SKM-1 (cell line): ENCODE measurements at regions not wholly inside any gene's neighbourhood (a gene's known extent, or its start where the extent isn't known, plus 50 kb on each side); places are given as distances from the start of the nearest gene placed in this dataset.

Experiments
- DNase-seq: peaks from one replicate; lab custom pipeline; 2025; ENCODE audit not compliant: unreplicated experiment; lab: John Stamatoyannopoulos, UW

- peak; percentile 21 for DNase-seq
Observed at GRCh38 chr6:109235481-109236038, 140.3 kb downstream of the CEP57L1 start.

- DNase-seq = no peak
Observed at GRCh38 chr6:109230453-109230852, 135.1 kb downstream of the CEP57L1 start.

- DNase-seq = no peak
Observed at GRCh38 chr6:109229536-109229935, 134.2 kb downstream of the CEP57L1 start.

GRCh38 chr6:109227646-109228045, 132.3 kb downstream of the CEP57L1 start:
- no peak for DNase-seq

- no peak for DNase-seq
Observed at GRCh38 chr6:109226353-109226752, 131.0 kb downstream of the CEP57L1 start.

GRCh38 chr6:109225946-109226345, 130.6 kb downstream of the CEP57L1 start:
- DNase-seq = no peak

GRCh38 chr6:109224994-109225393, 129.7 kb downstream of the CEP57L1 start:
- no peak for DNase-seq

- no peak for DNase-seq
Observed at GRCh38 chr6:109224107-109224875, 129.0 kb downstream of the CEP57L1 start.

- DNase-seq = no peak
Observed at GRCh38 chr6:109222848-109223247, 127.5 kb downstream of the CEP57L1 start.

- DNase-seq = no peak
Observed at GRCh38 chr6:109221543-109222195, 126.4 kb downstream of the CEP57L1 start.
